Ammon's horn (tissue), 1 donor: ENCODE measurements at regions not wholly inside any gene's neighbourhood (a gene's known extent, or its start where the extent isn't known, plus 50 kb on each side); places are given as distances from the start of the nearest gene placed in this dataset.
"Not testable (repeated sequence)": the region's sequence is repeated elsewhere in the genome, so short reads cannot be mapped to it uniquely, and the experiment has no call there.

Experiments
- DNase-seq: peaks from one replicate; pipeline ENCODE4 v3.0.0-alpha.2; 2016; ENCODE audit warnings: low spot score

GRCh38 chr4:120636120-120636630 lies 286.4 kb downstream of the PRDM5 start:
- DNase-seq, result no peak

- DNase-seq, result no peak
Observed at GRCh38 chr4:120633810-120634209, 288.7 kb downstream of the PRDM5 start.

GRCh38 chr4:120630427-120630826 lies 292.1 kb downstream of the PRDM5 start:
- DNase-seq, result no peak

- no peak for DNase-seq
Observed at GRCh38 chr4:120629546-120630108, 292.9 kb downstream of the PRDM5 start.

- no peak for DNase-seq
Observed at GRCh38 chr4:120622601-120623000, 299.9 kb downstream of the PRDM5 start.

GRCh38 chr4:120617171-120617570 lies 305.4 kb downstream of the PRDM5 start:
- DNase-seq, result no peak

GRCh38 chr4:120616041-120616440 lies 306.5 kb downstream of the PRDM5 start:
- DNase-seq, result no peak

- DNase-seq, result no peak
Observed at GRCh38 chr4:120613778-120614177, 308.7 kb downstream of the PRDM5 start.

- DNase-seq, result no peak
Observed at GRCh38 chr4:120611092-120611491, 311.4 kb downstream of the PRDM5 start.

- no peak for DNase-seq
Observed at GRCh38 chr4:120591038-120591437, 331.5 kb downstream of the PRDM5 start.

- no peak for DNase-seq
Observed at GRCh38 chr4:120589787-120590186, 332.7 kb downstream of the PRDM5 start.

GRCh38 chr4:120568731-120569130 lies 353.8 kb downstream of the PRDM5 start:
- DNase-seq, result no peak

GRCh38 chr4:120561648-120562047 lies 360.9 kb downstream of the PRDM5 start:
- no peak for DNase-seq

- no peak for DNase-seq
Observed at GRCh38 chr4:120557372-120557771, 365.2 kb downstream of the PRDM5 start.

GRCh38 chr4:120555058-120555457 lies 367.5 kb downstream of the PRDM5 start:
- no peak for DNase-seq

GRCh38 chr4:120554086-120554485 lies 368.4 kb downstream of the PRDM5 start:
- no peak for DNase-seq

GRCh38 chr4:120550624-120551220 lies 371.8 kb downstream of the PRDM5 start:
- DNase-seq, result not testable (repeated sequence)

- peak; percentile 4 for DNase-seq
Observed at GRCh38 chr4:120549011-120549570, 373.4 kb downstream of the PRDM5 start.

GRCh38 chr4:120545391-120545790 lies 377.1 kb downstream of the PRDM5 start:
- DNase-seq, result no peak

- DNase-seq, result no peak
Observed at GRCh38 chr4:120544838-120545237, 377.7 kb downstream of the PRDM5 start.

GRCh38 chr4:120540625-120541024 lies 381.9 kb downstream of the PRDM5 start:
- DNase-seq, result no peak

- no peak for DNase-seq
Observed at GRCh38 chr4:120536884-120537283, 385.6 kb downstream of the PRDM5 start.

GRCh38 chr4:120528428-120528827 lies 394.1 kb downstream of the PRDM5 start:
- DNase-seq, result no peak

- DNase-seq, result no peak
Observed at GRCh38 chr4:120526033-120526432, 396.5 kb downstream of the PRDM5 start.
